ENCODE measurements at regions not wholly inside any gene's neighbourhood (a gene's known extent, or its start where the extent isn't known, plus 50 kb on each side); places are given as distances from the start of the nearest gene placed in this dataset.

- Mint-ChIP-seq H3K27ac (no peak overlapping the region), H3K36me3 (ENCODE audit: low read depth) (peaks cover 3% of the 10 kb centered on the region; the same call in 1 of the 3 replicates), H3K4me1 (peaks cover 3% of the 10 kb centered on the region; the same call in 1 of the 3 replicates), H3K27me3 (ENCODE audit: insufficient read depth, low read depth, poor library complexity) (no peaks in the 10 kb centered on the region), H3K4me3 (no peak overlapping the region), H3K9me3 (peaks cover 7% of the 10 kb centered on the region; the same call in 2 of the 3 replicates)
- ATAC-seq, result no peak
- H3K79me2 ChIP-seq (replicated peaks; ENCODE audit: insufficient read depth), result no peaks in the 10 kb centered on the region
- no peaks in the 10 kb centered on the region for H3K27me3 ChIP-seq (ENCODE audit: insufficient read depth)
- no peak overlapping the region for H3K4me3 ChIP-seq
- DNase-seq (ENCODE audit: low spot score), result no peak
- H3K27ac ChIP-seq (ENCODE audit: low read depth), result no peak overlapping the region
- peak overlapping the region; percentile 57; the same call in 1 of the 2 replicates for H2AFZ ChIP-seq
- H3K4me2 ChIP-seq, result no peak overlapping the region
- no peaks in the 10 kb centered on the region for H3F3A ChIP-seq (replicated peaks; ENCODE audit: low read depth)
- TF ChIP-seq, protein P1, sequence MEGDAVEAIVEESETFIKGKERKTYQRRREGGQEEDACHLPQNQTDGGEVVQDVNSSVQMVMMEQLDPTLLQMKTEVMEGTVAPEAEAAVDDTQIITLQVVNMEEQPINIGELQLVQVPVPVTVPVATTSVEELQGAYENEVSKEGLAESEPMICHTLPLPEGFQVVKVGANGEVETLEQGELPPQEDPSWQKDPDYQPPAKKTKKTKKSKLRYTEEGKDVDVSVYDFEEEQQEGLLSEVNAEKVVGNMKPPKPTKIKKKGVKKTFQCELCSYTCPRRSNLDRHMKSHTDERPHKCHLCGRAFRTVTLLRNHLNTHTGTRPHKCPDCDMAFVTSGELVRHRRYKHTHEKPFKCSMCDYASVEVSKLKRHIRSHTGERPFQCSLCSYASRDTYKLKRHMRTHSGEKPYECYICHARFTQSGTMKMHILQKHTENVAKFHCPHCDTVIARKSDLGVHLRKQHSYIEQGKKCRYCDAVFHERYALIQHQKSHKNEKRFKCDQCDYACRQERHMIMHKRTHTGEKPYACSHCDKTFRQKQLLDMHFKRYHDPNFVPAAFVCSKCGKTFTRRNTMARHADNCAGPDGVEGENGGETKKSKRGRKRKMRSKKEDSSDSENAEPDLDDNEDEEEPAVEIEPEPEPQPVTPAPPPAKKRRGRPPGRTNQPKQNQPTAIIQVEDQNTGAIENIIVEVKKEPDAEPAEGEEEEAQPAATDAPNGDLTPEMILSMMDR (conservative IDR thresholded peaks at IDR 0.05; ENCODE audit: low read depth in 2 of 2), result no peak
- TF ChIP-seq ZNF114 (CRISPR knock-in tag; IDR thresholded peaks at IDR 0.05) (no peak), REST (IDR thresholded peaks at IDR 0.05; ENCODE audit: unreplicated experiment) (no peak)
- TF ChIP-seq, protein P2, sequence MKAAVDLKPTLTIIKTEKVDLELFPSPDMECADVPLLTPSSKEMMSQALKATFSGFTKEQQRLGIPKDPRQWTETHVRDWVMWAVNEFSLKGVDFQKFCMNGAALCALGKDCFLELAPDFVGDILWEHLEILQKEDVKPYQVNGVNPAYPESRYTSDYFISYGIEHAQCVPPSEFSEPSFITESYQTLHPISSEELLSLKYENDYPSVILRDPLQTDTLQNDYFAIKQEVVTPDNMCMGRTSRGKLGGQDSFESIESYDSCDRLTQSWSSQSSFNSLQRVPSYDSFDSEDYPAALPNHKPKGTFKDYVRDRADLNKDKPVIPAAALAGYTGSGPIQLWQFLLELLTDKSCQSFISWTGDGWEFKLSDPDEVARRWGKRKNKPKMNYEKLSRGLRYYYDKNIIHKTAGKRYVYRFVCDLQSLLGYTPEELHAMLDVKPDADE (IDR thresholded peaks at IDR 0.05), result no peak
- no peaks in the 10 kb centered on the region for H3K4me1 ChIP-seq (ENCODE audit: insufficient read depth)
- no peaks in the 10 kb centered on the region for H3K9me2 ChIP-seq (ENCODE audit: insufficient read depth)
- H4K20me1 ChIP-seq (replicated peaks; ENCODE audit: insufficient read depth), result no peaks in the 10 kb centered on the region
- H3K36me3 ChIP-seq (ENCODE audit: insufficient read depth), result no peaks in the 10 kb centered on the region
Observed at GRCh38 chr2:54360055-54360792, 95.9 kb upstream of the SPTBN1 start.

DNA sequence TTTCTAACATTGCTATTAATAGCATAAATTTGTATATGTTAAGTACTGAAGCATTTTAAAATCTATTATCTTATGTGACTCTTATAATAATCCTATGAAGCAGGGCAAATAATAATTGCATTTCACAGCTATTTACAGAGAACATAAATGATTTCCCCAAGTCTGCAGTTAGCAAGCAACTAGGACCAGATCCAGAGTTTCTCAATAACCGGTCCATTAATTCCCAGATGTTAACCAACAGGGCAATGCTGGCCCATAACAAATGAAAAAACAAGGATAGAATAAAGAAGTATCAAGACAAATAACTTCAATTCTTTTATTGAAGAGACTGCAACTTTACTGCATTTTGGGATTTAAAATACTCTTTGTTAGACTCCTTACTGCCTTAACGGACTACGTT lies 91.7 kb upstream of the SPTBN1 start:
- no peak overlapping the region for H3K4me2 ChIP-seq
- no peak overlapping the region for H2AFZ ChIP-seq
- no peak for DNase-seq (ENCODE audit: low spot score)
- Mint-ChIP-seq H3K4me1 (no peaks in the 10 kb centered on the region; the same call in 2 of the 3 replicates), H3K36me3 (ENCODE audit: low read depth) (peaks cover 21% of the 10 kb centered on the region), H3K27me3 (ENCODE audit: insufficient read depth, low read depth, poor library complexity) (no peaks in the 10 kb centered on the region), H3K4me3 (no peak overlapping the region), H3K9me3 (peaks cover 40% of the 10 kb centered on the region), H3K27ac (no peak overlapping the region)
- no peaks in the 10 kb centered on the region for H3K79me2 ChIP-seq (replicated peaks; ENCODE audit: insufficient read depth)
- ATAC-seq, result no peak
- peaks cover 15% of the 10 kb centered on the region for H3K36me3 ChIP-seq (ENCODE audit: insufficient read depth)
- H4K20me1 ChIP-seq (replicated peaks; ENCODE audit: insufficient read depth), result no peaks in the 10 kb centered on the region
- H3K4me3 ChIP-seq, result no peak overlapping the region
- no peaks in the 10 kb centered on the region for H3K27me3 ChIP-seq (ENCODE audit: insufficient read depth)
- H3K9me2 ChIP-seq (ENCODE audit: insufficient read depth), result no peaks in the 10 kb centered on the region
- no peaks in the 10 kb centered on the region for H3F3A ChIP-seq (replicated peaks; ENCODE audit: low read depth)
- H3K4me1 ChIP-seq (ENCODE audit: insufficient read depth), result no peaks in the 10 kb centered on the region
- no peak overlapping the region for H3K27ac ChIP-seq (ENCODE audit: low read depth)
- TF ChIP-seq ZNF114 (CRISPR knock-in tag; IDR thresholded peaks at IDR 0.05) (no peak), NANOG (IDR thresholded peaks at IDR 0.05; ENCODE audit: borderline replicate concordance) (no peak), POLR2AphosphoS5 (IDR thresholded peaks at IDR 0.05; ENCODE audit: low read depth) (no peak), JUNB (IDR thresholded peaks at IDR 0.05; ENCODE audit: unreplicated experiment) (no peak), EZH2 (IDR thresholded peaks at IDR 0.05; ENCODE audit: low read depth, unreplicated experiment) (no peak), CREB1 (CRISPR knock-in tag; IDR thresholded peaks at IDR 0.05; ENCODE audit: low read depth) (no peak)
- TF ChIP-seq, protein P2 (IDR thresholded peaks at IDR 0.05), result no peak
